Tibial nerve (tissue), 4 donors: ENCODE measurements at regions not wholly inside any gene's neighbourhood (a gene's known extent, or its start where the extent isn't known, plus 50 kb on each side); places are given as distances from the start of the nearest gene placed in this dataset.

Experiments
- CTCF ChIP-seq, 5 experiments: fragments of 200-600 bp in 3 of 5; fragments of 450-650 bp in 2 of 5; sonication (generic) in 3 of 5; IDR thresholded peaks; one replicate each; pipeline ENCODE4 v1.5.1; 2016 to 2019; ENCODE audit warnings: antibody characterized with exemption in 5 of 5, mild to moderate bottlenecking in 3 of 5, moderate library complexity in 2 of 5
- EP300 ChIP-seq, 2 donors: sonication (generic); formaldehyde crosslinking; IDR thresholded peaks; one replicate each; pipeline ENCODE4 v1.6.1; 2017; ENCODE audit warnings: antibody characterized with exemption in 2 of 2, mild to moderate bottlenecking in 1 of 2
- POLR2A ChIP-seq, 2 donors: fragments of 450-650 bp; IDR thresholded peaks; one replicate each; pipeline ENCODE4 v1.6.1; 2017; ENCODE audit warnings: antibody characterized with exemption in 2 of 2, mild to moderate bottlenecking in 2 of 2, moderate library complexity in 2 of 2

- no peak for TF ChIP-seq CTCF (IDR thresholded peaks at IDR 0.05)
- no peak for TF ChIP-seq POLR2A (IDR thresholded peaks at IDR 0.05)
- TF ChIP-seq EP300 (IDR thresholded peaks at IDR 0.05): no peak
These were observed 435.7 kb downstream of the EFNB2 start for GRCh38 chr13:106099765-106100164.
